GM23338 (cell line): ENCODE measurements at regions not wholly inside any gene's neighbourhood (a gene's known extent, or its start where the extent isn't known, plus 50 kb on each side); places are given as distances from the start of the nearest gene placed in this dataset.

Experiments used
- ATAC-seq: fragments of 200-7000 bp; cut with Tn5 transposase; 3 replicates; pipeline ENCODE4 v1.9.1; 2020
- DNase-seq: peaks from one replicate; pipeline ENCODE4 v3.0.0-alpha.2; 2015; ENCODE audit warnings: low spot score
- H2AFZ ChIP-seq: fragments of 200-600 bp; sonication (generic); 2 replicates; pipeline ENCODE4 v1.8.0; 2016; ENCODE audit warnings: antibody characterized with exemption, mild to moderate bottlenecking, moderate library complexity
- H3F3A ChIP-seq: fragments of 200-600 bp; sonication (generic); replicated peaks from 2 replicates; pipeline ENCODE4 v1.8.0; 2017; ENCODE audit warnings: antibody characterized with exemption, mixed run types, low read depth
- H3K27ac ChIP-seq: fragments of 200-600 bp; sonication (generic); 2 replicates; pipeline ENCODE4 v1.6.1; 2016; ENCODE audit warnings: low read depth
- H3K27me3 ChIP-seq: fragments of 200-600 bp; sonication (generic); 2 replicates; pipeline ENCODE4 v1.8.0; 2016; ENCODE audit warnings: mild to moderate bottlenecking, mixed run types, moderate library complexity; ENCODE audit not compliant: insufficient read depth
- H3K36me3 ChIP-seq: fragments of 200-600 bp; sonication (generic); 2 replicates; pipeline ENCODE4 v1.8.0; 2016; ENCODE audit warnings: mild to moderate bottlenecking; ENCODE audit not compliant: insufficient read depth
- H3K4me1 ChIP-seq: fragments of 200-600 bp; sonication (generic); 2 replicates; pipeline ENCODE4 v1.8.0; 2016; ENCODE audit warnings: mild to moderate bottlenecking, moderate library complexity; ENCODE audit not compliant: insufficient read depth
- H3K4me2 ChIP-seq: fragments of 200-600 bp; sonication (generic); 2 replicates; pipeline ENCODE4 v1.7.1; 2017; ENCODE audit warnings: mixed run types
- H3K4me3 ChIP-seq: fragments of 200-600 bp; sonication (generic); 2 replicates; pipeline ENCODE4 v1.6.1; 2016; ENCODE audit warnings: mixed run types
- H3K79me2 ChIP-seq: fragments of 200-600 bp; sonication (generic); replicated peaks from 2 replicates; pipeline ENCODE4 v1.8.0; 2017; ENCODE audit warnings: mild to moderate bottlenecking; ENCODE audit not compliant: insufficient read depth
- H3K9me2 ChIP-seq: fragments of 200-600 bp; sonication (generic); 2 replicates; pipeline ENCODE4 v1.8.0; 2017; ENCODE audit not compliant: insufficient read depth
- H4K20me1 ChIP-seq: fragments of 200-600 bp; sonication (generic); replicated peaks from 2 replicates; pipeline ENCODE4 v1.8.0; 2017; ENCODE audit warnings: mild to moderate bottlenecking; ENCODE audit not compliant: insufficient read depth
- H3K27ac Mint-ChIP-seq: 2 replicates; pipeline ENCODE4 v1.8.0; 2020; ENCODE audit warnings: inconsistent platforms, mild to moderate bottlenecking, moderate library complexity, mixed read lengths
- H3K27me3 Mint-ChIP-seq: 3 replicates; pipeline ENCODE4 v1.8.0; 2022; ENCODE audit warnings: low read depth, mild to moderate bottlenecking, moderate library complexity, mixed read lengths, inconsistent platforms; ENCODE audit not compliant: insufficient read depth, poor library complexity
- H3K36me3 Mint-ChIP-seq: 3 replicates; pipeline ENCODE4 v1.8.0; 2021; ENCODE audit warnings: low read depth, mild to moderate bottlenecking, inconsistent platforms, moderate library complexity, mixed read lengths
- H3K4me1 Mint-ChIP-seq: 3 replicates; pipeline ENCODE4 v1.8.0; 2020; ENCODE audit warnings: mild to moderate bottlenecking, inconsistent platforms, mixed read lengths
- H3K4me3 Mint-ChIP-seq: 3 replicates; pipeline ENCODE4 v1.8.0; 2021; ENCODE audit warnings: moderate library complexity, mild to moderate bottlenecking, inconsistent platforms, mixed read lengths
- H3K9me3 Mint-ChIP-seq: 3 replicates; pipeline ENCODE4 v1.8.0; 2020; ENCODE audit warnings: moderate library complexity, mild to moderate bottlenecking, inconsistent platforms, mixed read lengths
- CREB1 ChIP-seq: fragments of 250-450 bp; sonication (Bioruptor Pico); IDR thresholded peaks from 2 replicates; pipeline ENCODE4 v1.5.0; 2020; ENCODE audit warnings: low read depth, mild to moderate bottlenecking, moderate library complexity
- CTCF ChIP-seq, 2 experiments: fragments of 200-600 bp in 1 of 2; sonication (generic) in 1 of 2; conservative IDR thresholded peaks; 2 replicates each; pipeline versions ENCODE4 v1.5.1 to v1.6.1; 2016 to 2017; ENCODE audit warnings: antibody characterized with exemption in 2 of 2, low read depth in 2 of 2, mild to moderate bottlenecking in 2 of 2, moderate library complexity in 1 of 2
- ETS1 ChIP-seq: IDR thresholded peaks from 2 replicates; pipeline ENCODE4 v1.6.1; 2016; ENCODE audit warnings: antibody characterized with exemption
- EZH2 ChIP-seq: fragments of 200-600 bp; sonication (generic); IDR thresholded peaks from one replicate; pipeline ENCODE4 v1.8.0; 2017; ENCODE audit warnings: antibody characterized with exemption, mild to moderate bottlenecking, low read depth; ENCODE audit not compliant: unreplicated experiment
- EZH2phosphoT487 ChIP-seq: fragments of 200-600 bp; sonication (generic); IDR thresholded peaks from one replicate; pipeline ENCODE4 v1.8.1; 2018; ENCODE audit warnings: antibody characterized with exemption; ENCODE audit not compliant: unreplicated experiment
- JUNB ChIP-seq: IDR thresholded peaks from one replicate; pipeline ENCODE4 v1.6.1; 2016; ENCODE audit warnings: antibody characterized with exemption; ENCODE audit not compliant: unreplicated experiment
- NANOG ChIP-seq: IDR thresholded peaks from 2 replicates; pipeline ENCODE4 v1.6.1; 2016; ENCODE audit warnings: antibody characterized with exemption, borderline replicate concordance
- POLR2AphosphoS5 ChIP-seq: IDR thresholded peaks from 2 replicates; pipeline ENCODE4 v1.6.1; 2016; ENCODE audit warnings: antibody characterized with exemption, low read depth
- STAT1 ChIP-seq: IDR thresholded peaks from one replicate; pipeline ENCODE4 v1.6.1; 2016; ENCODE audit warnings: antibody characterized with exemption; ENCODE audit not compliant: unreplicated experiment
- ZNF114 ChIP-seq: fragments of 250-450 bp; sonication (Bioruptor Pico); IDR thresholded peaks from 2 replicates; pipeline ENCODE4 v1.5.0; 2020; ENCODE audit warnings: mild to moderate bottlenecking, moderate library complexity
- ZNF331 ChIP-seq: fragments of 250-450 bp; sonication (Bioruptor Pico); IDR thresholded peaks from 2 replicates; pipeline ENCODE4 v1.5.0; 2020; ENCODE audit warnings: low read depth, mild to moderate bottlenecking, moderate library complexity
- TF ChIP-seq, protein P1 (sequence below): IDR thresholded peaks from one replicate; pipeline ENCODE4 v1.6.1; 2018; ENCODE audit warnings: antibody characterized with exemption; ENCODE audit not compliant: unreplicated experiment
- TF ChIP-seq, protein P2 (sequence below): fragments of 250-450 bp; sonication (Bioruptor Pico); IDR thresholded peaks from 2 replicates; pipeline ENCODE4 v1.5.0; 2020; ENCODE audit warnings: mild to moderate bottlenecking, moderate library complexity

- peaks cover 5% of the 10 kb centered on the region; the same call in 2 of the 3 replicates for H3K9me3 Mint-ChIP-seq
- ATAC-seq (no peak), DNase-seq (no peak)
- Histone ChIP-seq H3F3A (no peaks in the 10 kb centered on the region), H3K4me3 (no peak overlapping the region), H3K36me3 (no peaks in the 10 kb centered on the region), H3K79me2 (no peaks in the 10 kb centered on the region), H3K4me2 (no peak overlapping the region), H4K20me1 (no peaks in the 10 kb centered on the region), H2AFZ (no peak overlapping the region), H3K4me1 (no peaks in the 10 kb centered on the region), H3K27ac (no peak overlapping the region), H3K27me3 (no peaks in the 10 kb centered on the region), H3K9me2 (no peaks in the 10 kb centered on the region)
- no peaks in the 10 kb centered on the region for H3K36me3 Mint-ChIP-seq
- peaks cover 2% of the 10 kb centered on the region for H3K27me3 Mint-ChIP-seq
- TF ChIP-seq CREB1 (CRISPR knock-in tag) (no peak), ZNF331 (no peak), JUNB (no peak), EZH2phosphoT487 (no peak), ETS1 (no peak), CTCF (conservative IDR thresholded peaks at IDR 0.05; ENCODE audit: low read depth in 2 of 2) (no peak), POLR2AphosphoS5 (no peak), STAT1 (no peak), NANOG (no peak), EZH2 (no peak), ZNF114 (CRISPR knock-in tag) (no peak)
- TF ChIP-seq, protein P1, sequence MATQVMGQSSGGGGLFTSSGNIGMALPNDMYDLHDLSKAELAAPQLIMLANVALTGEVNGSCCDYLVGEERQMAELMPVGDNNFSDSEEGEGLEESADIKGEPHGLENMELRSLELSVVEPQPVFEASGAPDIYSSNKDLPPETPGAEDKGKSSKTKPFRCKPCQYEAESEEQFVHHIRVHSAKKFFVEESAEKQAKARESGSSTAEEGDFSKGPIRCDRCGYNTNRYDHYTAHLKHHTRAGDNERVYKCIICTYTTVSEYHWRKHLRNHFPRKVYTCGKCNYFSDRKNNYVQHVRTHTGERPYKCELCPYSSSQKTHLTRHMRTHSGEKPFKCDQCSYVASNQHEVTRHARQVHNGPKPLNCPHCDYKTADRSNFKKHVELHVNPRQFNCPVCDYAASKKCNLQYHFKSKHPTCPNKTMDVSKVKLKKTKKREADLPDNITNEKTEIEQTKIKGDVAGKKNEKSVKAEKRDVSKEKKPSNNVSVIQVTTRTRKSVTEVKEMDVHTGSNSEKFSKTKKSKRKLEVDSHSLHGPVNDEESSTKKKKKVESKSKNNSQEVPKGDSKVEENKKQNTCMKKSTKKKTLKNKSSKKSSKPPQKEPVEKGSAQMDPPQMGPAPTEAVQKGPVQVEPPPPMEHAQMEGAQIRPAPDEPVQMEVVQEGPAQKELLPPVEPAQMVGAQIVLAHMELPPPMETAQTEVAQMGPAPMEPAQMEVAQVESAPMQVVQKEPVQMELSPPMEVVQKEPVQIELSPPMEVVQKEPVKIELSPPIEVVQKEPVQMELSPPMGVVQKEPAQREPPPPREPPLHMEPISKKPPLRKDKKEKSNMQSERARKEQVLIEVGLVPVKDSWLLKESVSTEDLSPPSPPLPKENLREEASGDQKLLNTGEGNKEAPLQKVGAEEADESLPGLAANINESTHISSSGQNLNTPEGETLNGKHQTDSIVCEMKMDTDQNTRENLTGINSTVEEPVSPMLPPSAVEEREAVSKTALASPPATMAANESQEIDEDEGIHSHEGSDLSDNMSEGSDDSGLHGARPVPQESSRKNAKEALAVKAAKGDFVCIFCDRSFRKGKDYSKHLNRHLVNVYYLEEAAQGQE: no peak
- TF ChIP-seq, protein P2, sequence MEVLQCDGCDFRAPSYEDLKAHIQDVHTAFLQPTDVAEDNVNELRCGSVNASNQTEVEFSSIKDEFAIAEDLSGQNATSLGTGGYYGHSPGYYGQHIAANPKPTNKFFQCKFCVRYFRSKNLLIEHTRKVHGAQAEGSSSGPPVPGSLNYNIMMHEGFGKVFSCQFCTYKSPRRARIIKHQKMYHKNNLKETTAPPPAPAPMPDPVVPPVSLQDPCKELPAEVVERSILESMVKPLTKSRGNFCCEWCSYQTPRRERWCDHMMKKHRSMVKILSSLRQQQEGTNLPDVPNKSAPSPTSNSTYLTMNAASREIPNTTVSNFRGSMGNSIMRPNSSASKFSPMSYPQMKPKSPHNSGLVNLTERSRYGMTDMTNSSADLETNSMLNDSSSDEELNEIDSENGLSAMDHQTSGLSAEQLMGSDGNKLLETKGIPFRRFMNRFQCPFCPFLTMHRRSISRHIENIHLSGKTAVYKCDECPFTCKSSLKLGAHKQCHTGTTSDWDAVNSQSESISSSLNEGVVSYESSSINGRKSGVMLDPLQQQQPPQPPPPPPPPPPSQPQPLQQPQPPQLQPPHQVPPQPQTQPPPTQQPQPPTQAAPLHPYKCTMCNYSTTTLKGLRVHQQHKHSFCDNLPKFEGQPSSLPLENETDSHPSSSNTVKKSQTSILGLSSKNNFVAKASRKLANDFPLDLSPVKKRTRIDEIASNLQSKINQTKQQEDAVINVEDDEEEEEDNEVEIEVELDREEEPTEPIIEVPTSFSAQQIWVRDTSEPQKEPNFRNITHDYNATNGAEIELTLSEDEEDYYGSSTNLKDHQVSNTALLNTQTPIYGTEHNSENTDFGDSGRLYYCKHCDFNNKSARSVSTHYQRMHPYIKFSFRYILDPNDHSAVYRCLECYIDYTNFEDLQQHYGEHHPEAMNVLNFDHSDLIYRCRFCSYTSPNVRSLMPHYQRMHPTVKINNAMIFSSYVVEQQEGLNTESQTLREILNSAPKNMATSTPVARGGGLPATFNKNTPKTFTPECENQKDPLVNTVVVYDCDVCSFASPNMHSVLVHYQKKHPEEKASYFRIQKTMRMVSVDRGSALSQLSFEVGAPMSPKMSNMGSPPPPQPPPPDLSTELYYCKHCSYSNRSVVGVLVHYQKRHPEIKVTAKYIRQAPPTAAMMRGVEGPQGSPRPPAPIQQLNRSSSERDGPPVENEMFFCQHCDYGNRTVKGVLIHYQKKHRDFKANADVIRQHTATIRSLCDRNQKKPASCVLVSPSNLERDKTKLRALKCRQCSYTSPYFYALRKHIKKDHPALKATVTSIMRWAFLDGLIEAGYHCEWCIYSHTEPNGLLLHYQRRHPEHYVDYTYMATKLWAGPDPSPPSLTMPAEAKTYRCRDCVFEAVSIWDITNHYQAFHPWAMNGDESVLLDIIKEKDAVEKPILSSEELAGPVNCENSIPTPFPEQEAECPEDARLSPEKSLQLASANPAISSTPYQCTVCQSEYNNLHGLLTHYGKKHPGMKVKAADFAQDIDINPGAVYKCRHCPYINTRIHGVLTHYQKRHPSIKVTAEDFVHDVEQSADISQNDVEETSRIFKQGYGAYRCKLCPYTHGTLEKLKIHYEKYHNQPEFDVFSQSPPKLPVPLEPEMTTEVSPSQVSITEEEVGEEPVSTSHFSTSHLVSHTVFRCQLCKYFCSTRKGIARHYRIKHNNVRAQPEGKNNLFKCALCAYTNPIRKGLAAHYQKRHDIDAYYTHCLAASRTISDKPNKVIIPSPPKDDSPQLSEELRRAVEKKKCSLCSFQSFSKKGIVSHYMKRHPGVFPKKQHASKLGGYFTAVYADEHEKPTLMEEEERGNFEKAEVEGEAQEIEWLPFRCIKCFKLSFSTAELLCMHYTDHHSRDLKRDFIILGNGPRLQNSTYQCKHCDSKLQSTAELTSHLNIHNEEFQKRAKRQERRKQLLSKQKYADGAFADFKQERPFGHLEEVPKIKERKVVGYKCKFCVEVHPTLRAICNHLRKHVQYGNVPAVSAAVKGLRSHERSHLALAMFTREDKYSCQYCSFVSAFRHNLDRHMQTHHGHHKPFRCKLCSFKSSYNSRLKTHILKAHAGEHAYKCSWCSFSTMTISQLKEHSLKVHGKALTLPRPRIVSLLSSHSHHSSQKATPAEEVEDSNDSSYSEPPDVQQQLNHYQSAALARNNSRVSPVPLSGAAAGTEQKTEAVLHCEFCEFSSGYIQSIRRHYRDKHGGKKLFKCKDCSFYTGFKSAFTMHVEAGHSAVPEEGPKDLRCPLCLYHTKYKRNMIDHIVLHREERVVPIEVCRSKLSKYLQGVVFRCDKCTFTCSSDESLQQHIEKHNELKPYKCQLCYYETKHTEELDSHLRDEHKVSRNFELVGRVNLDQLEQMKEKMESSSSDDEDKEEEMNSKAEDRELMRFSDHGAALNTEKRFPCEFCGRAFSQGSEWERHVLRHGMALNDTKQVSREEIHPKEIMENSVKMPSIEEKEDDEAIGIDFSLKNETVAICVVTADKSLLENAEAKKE (CRISPR knock-in tag): no peak
- H3K4me1 Mint-ChIP-seq: no peaks in the 10 kb centered on the region
- no peak overlapping the region for H3K27ac Mint-ChIP-seq
- no peak overlapping the region for H3K4me3 Mint-ChIP-seq
Observed at GRCh38 chr14:28913056-28913455, 146.5 kb downstream of the FOXG1 start.
